Central memory CD8-positive, alpha-beta T cell (primary cell): ENCODE measurements at regions not wholly inside any gene's neighbourhood (a gene's known extent, or its start where the extent isn't known, plus 50 kb on each side); places are given as distances from the start of the nearest gene placed in this dataset.
"Not testable (repeated sequence)": the region's sequence is repeated elsewhere in the genome, so short reads cannot be mapped to it uniquely, and the experiment has no call there.

ENCODE experiments used
- ATAC-seq: fragments of 150-1000 bp; cut with Tn5 transposase; replicated peaks from 2 replicates; pipeline ENCODE4 v1.10.0; 2022; ENCODE audit warnings: mild to moderate bottlenecking, moderate FRiP score, moderate number of reproducible peaks; ENCODE audit not compliant: poor library complexity, severe bottlenecking; ENCODE audit errors: extremely low read depth
- DNase-seq, 2 donors: peaks; one replicate each; pipeline ENCODE4 v3.0.0; 2021; ENCODE audit warnings: low spot score in 2 of 2
- H3K27ac Mint-ChIP-seq: one replicate; pipeline ENCODE4 v1.8.0; 2022; ENCODE audit warnings: low read depth, mild to moderate bottlenecking, moderate library complexity, mixed read lengths
- H3K27me3 Mint-ChIP-seq: one replicate; pipeline ENCODE4 v1.8.0; 2022; ENCODE audit warnings: mixed read lengths
- H3K36me3 Mint-ChIP-seq: one replicate; pipeline ENCODE4 v1.8.0; 2022; ENCODE audit warnings: mild to moderate bottlenecking, moderate library complexity, mixed read lengths; ENCODE audit not compliant: insufficient read depth
- H3K4me1 Mint-ChIP-seq: one replicate; pipeline ENCODE4 v1.8.0; 2022; ENCODE audit warnings: mixed read lengths
- H3K4me3 Mint-ChIP-seq: one replicate; pipeline ENCODE4 v1.8.0; 2022; ENCODE audit warnings: mild to moderate bottlenecking, moderate library complexity, mixed read lengths
- H3K9me3 Mint-ChIP-seq: one replicate; pipeline ENCODE4 v1.8.0; 2022; ENCODE audit warnings: mixed read lengths

DNA sequence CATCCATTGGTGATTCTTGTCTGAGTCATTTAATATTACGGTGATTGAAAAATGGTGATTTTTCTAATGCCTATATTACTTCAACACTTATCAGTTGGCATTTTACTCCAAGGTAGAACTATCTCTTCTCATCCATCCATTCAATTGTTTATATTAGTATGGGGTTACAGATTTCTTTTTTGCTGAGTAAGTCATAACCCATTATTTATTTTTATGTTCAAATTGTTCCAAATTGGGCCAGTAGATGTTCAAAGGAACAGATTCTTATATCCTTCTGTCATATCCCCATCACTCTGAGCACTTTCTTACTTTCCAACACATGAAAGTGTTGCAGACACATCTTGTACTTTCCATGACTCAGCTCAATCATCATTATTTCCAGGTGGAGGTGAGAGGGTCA lies 466.8 kb upstream of the CAMK1G start:
- DNase-seq = no peak
- H3K4me3 Mint-ChIP-seq = no peak overlapping the region
- H3K4me1 Mint-ChIP-seq = no peaks in the 10 kb centered on the region
- H3K27ac Mint-ChIP-seq = no peak overlapping the region
- H3K9me3 Mint-ChIP-seq = peaks cover 5% of the 10 kb centered on the region
- peaks cover 15% of the 10 kb centered on the region for H3K27me3 Mint-ChIP-seq
- ATAC-seq = no peak
- no peaks in the 10 kb centered on the region for H3K36me3 Mint-ChIP-seq

DNA sequence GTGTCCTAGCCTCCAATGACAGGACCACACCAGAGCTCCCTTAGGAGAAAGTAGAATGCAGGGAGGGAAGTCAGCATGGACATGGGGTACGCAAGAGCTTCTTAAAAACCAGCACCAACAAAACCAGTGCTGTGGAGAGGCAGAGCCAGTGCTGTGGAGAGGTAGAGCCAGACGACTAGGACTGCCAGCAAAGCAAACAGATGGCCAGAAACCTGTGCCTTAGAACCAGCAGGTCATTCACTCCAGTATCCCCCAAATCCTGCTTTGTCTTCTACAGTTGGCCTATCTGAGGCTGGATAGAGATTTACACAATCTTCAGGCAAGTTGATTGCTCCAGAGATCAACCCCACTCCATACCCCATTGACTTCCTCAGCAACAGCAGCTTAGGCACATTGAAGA lies 459.9 kb upstream of the CAMK1G start:
- H3K27me3 Mint-ChIP-seq = peaks cover 27% of the 10 kb centered on the region
- no peaks in the 10 kb centered on the region for H3K36me3 Mint-ChIP-seq
- H3K4me3 Mint-ChIP-seq = no peak overlapping the region
- no peak overlapping the region for H3K27ac Mint-ChIP-seq
- DNase-seq (no peak), ATAC-seq (no peak)
- peaks cover 13% of the 10 kb centered on the region for H3K9me3 Mint-ChIP-seq
- H3K4me1 Mint-ChIP-seq = no peaks in the 10 kb centered on the region

DNA sequence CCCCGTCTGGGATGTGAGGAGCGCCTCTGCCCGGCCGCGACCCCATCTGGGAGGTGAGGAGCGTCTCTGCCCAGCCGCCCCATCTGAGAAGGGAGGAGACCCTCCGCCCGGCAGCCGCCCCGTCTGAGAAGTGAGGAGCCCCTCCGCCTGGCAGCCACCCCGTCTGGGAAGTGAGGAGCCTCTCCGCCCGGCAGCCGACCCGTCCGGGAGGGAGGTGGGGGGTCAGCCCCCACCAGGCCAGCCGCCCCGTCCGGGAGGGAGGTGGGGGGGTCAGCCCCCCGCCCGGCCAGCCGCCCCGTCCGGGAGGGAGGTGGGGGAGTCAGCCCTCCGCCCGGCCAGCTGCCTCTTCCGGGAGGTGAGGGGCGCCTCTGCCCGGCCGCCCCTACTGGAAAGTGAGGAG lies 454.4 kb upstream of the CAMK1G start:
- H3K27me3 Mint-ChIP-seq, H3K9me3 Mint-ChIP-seq, DNase-seq, H3K27ac Mint-ChIP-seq, H3K4me3 Mint-ChIP-seq, H3K36me3 Mint-ChIP-seq, H3K4me1 Mint-ChIP-seq, ATAC-seq: not testable (repeated sequence)

DNA sequence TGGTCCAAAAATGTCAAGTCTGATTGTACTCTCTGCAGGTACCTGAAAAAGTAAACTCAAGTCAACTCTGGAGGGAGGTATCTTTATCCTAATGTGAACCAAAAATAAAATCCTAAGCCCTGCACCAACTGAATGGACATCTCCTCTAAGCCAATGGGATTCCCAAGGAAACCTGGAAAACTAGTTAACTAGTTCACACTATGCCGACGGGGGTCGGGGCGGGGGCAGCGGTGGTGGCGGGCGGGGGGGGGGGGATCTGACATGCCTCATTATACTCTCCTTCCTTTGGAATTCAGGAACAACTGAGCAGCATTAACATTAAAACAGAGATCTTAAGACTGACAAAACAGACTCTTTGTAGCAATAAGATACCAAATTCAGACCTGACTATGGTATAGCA lies 452.6 kb upstream of the CAMK1G start:
- no peaks in the 10 kb centered on the region for H3K36me3 Mint-ChIP-seq
- H3K4me1 Mint-ChIP-seq = no peaks in the 10 kb centered on the region
- no peaks in the 10 kb centered on the region for H3K27me3 Mint-ChIP-seq
- H3K27ac Mint-ChIP-seq = no peak overlapping the region
- H3K9me3 Mint-ChIP-seq = no peaks in the 10 kb centered on the region
- no peak overlapping the region for H3K4me3 Mint-ChIP-seq
- ATAC-seq (no peak), DNase-seq (no peak)

DNA sequence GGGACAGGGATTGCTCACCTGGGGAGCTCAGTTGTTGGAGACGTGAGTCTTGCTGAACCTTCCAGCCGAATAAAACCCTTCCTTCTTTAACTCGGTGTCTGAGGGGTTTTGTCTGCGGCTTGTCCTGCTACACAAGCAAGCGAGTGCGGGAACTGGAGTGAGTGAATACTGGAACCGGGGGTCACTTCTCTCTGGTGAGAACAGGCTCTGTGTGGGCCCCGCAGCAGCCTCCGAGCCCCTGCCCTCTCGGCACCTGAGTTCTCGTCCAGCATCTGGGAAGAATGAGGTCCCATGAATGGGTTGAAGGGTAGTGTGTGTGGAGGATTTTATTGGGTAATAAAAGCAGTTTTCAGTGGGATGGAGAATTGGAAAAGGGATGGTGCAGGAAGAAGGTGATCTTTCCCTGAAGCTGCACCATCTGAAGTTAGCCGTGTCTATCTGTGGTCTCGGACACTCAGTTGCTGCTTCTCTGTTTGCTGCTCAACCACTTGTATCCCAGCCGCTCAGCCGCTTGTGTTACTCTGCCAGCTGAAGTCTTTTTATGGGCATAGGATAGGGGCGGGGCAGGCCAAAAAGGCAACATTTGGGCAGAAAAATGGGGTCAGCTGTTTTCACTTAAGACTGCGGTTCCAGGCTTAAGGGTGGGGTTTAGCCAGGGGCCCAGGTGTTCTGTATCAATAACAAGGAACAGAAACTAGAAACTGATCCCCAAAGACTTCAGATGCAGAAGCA lies 450.6 kb upstream of the CAMK1G start:
- Mint-ChIP-seq H3K4me1 (no peaks in the 10 kb centered on the region), H3K36me3 (no peaks in the 10 kb centered on the region), H3K27ac (no peak overlapping the region), H3K9me3 (no peaks in the 10 kb centered on the region), H3K4me3 (no peak overlapping the region), H3K27me3 (no peaks in the 10 kb centered on the region)
- DNase-seq = no peak
- ATAC-seq = no peak

GRCh38 chr1:209134001-209134400 lies 449.5 kb upstream of the CAMK1G start:
- no peaks in the 10 kb centered on the region for H3K36me3 Mint-ChIP-seq
- H3K4me1 Mint-ChIP-seq = no peaks in the 10 kb centered on the region
- H3K4me3 Mint-ChIP-seq = no peak overlapping the region
- no peak for DNase-seq
- no peaks in the 10 kb centered on the region for H3K27me3 Mint-ChIP-seq
- no peaks in the 10 kb centered on the region for H3K9me3 Mint-ChIP-seq
- no peak overlapping the region for H3K27ac Mint-ChIP-seq
- no peak for ATAC-seq

- Mint-ChIP-seq H3K9me3 (peaks cover 6% of the 10 kb centered on the region), H3K27ac (no peak overlapping the region), H3K4me1 (no peaks in the 10 kb centered on the region), H3K4me3 (no peak overlapping the region), H3K27me3 (no peaks in the 10 kb centered on the region), H3K36me3 (no peaks in the 10 kb centered on the region)
- ATAC-seq = no peak
- DNase-seq = no peak
These were observed 439.6 kb upstream of the CAMK1G start for GRCh38 chr1:209143916-209144315.

DNA sequence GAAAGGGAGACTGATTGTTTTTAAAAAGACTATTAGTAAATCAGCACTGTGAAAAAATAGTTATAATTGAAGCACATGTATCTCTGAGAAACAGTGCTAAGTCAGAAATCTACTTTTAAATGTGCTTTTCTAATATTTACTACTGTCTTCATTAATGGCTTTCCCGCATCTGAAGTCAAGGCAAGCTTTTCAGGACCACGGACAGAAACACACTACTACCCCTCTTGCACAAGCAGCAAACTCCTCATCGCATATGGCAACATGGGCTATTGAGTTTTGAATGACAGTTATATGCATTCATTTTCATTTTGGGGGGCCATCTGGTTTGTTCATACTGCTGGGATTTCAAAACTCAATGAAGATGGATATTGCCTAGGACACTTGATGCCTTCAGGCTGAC lies 433.4 kb upstream of the CAMK1G start:
- no peak for DNase-seq

GRCh38 chr1:209153411-209153810 lies 430.1 kb upstream of the CAMK1G start:
- Mint-ChIP-seq H3K27ac (no peak overlapping the region), H3K4me1 (no peaks in the 10 kb centered on the region), H3K4me3 (no peak overlapping the region), H3K27me3 (no peaks in the 10 kb centered on the region), H3K9me3 (no peaks in the 10 kb centered on the region), H3K36me3 (no peaks in the 10 kb centered on the region)
- no peak for DNase-seq
- ATAC-seq = no peak

More for the DNA sequence above, 433.4 kb upstream of the CAMK1G start:
- no peak overlapping the region for H3K27ac Mint-ChIP-seq
- H3K36me3 Mint-ChIP-seq = no peaks in the 10 kb centered on the region
- no peak overlapping the region for H3K4me3 Mint-ChIP-seq
- no peaks in the 10 kb centered on the region for H3K9me3 Mint-ChIP-seq
- H3K27me3 Mint-ChIP-seq = no peaks in the 10 kb centered on the region
- no peaks in the 10 kb centered on the region for H3K4me1 Mint-ChIP-seq
- ATAC-seq = no peak

DNA sequence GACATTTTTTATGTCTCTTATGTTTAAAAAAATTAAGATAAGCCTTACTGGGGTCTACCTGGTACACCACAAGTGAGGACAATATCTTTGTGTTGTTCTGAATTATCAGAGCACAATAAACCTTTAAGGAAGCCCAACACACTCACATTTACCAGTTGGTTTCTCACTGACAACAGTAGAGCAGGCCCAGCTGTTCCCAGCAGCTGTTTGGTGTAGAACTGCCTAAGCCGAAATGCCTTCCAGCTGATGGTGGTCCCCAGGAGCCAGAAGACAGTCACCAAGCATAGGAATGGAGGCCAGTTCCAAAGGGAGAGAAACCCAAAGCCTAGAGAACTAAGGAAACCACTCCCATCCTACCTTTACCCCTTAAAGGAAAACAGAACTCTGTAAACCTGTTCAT lies 428.6 kb upstream of the CAMK1G start:
- H3K4me3 Mint-ChIP-seq = no peak overlapping the region
- no peak overlapping the region for H3K27ac Mint-ChIP-seq
- H3K36me3 Mint-ChIP-seq = no peaks in the 10 kb centered on the region
- H3K27me3 Mint-ChIP-seq = no peaks in the 10 kb centered on the region
- H3K9me3 Mint-ChIP-seq = no peaks in the 10 kb centered on the region
- no peaks in the 10 kb centered on the region for H3K4me1 Mint-ChIP-seq
- DNase-seq (no peak), ATAC-seq (no peak)

GRCh38 chr1:209155546-209155945 lies 428.0 kb upstream of the CAMK1G start:
- Mint-ChIP-seq H3K36me3 (no peaks in the 10 kb centered on the region), H3K9me3 (no peaks in the 10 kb centered on the region), H3K4me3 (no peak overlapping the region), H3K4me1 (no peaks in the 10 kb centered on the region), H3K27ac (no peak overlapping the region), H3K27me3 (no peaks in the 10 kb centered on the region)
- DNase-seq = no peak
- ATAC-seq = no peak

GRCh38 chr1:209156991-209157390 lies 426.5 kb upstream of the CAMK1G start:
- H3K9me3 Mint-ChIP-seq = no peaks in the 10 kb centered on the region
- no peak overlapping the region for H3K27ac Mint-ChIP-seq
- no peak overlapping the region for H3K4me3 Mint-ChIP-seq
- no peaks in the 10 kb centered on the region for H3K36me3 Mint-ChIP-seq
- H3K4me1 Mint-ChIP-seq = no peaks in the 10 kb centered on the region
- ATAC-seq (no peak), DNase-seq (no peak)
- no peaks in the 10 kb centered on the region for H3K27me3 Mint-ChIP-seq

DNA sequence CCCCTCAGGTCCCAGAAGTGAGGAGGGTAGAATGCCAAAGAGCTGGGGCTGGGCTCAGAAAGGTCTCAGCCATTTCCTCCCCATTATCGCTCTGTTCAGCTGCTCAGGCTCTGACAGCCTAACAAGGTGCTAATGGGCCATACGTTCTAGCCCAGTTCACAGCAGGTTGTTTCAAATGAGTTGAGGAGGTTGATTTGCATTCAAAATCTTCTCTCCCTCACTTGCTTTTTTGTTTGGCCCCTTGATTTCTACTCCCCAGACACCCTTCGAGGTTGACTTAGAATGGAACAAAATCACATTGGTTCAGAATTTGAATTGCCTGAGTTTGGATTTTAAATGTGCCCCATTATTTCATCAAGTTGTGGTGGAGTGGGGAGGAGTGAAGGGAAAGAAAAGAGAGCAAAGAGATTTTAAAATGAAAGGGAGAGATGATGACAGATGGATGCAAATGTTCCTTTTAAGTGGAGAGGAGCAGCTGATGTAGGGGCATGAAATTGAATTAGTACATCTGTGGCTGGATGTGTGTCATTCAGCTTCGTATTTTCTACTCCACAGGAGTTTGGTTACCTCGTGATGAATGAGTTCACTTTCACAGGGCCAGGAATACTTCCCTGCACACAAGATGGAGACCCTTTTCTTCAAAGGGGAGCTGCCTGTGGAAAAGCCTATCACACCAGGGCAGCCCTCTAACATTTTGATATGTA lies 425.8 kb upstream of the CAMK1G start:
- ATAC-seq = no peak
- Mint-ChIP-seq H3K36me3 (no peaks in the 10 kb centered on the region), H3K27me3 (no peaks in the 10 kb centered on the region), H3K27ac (no peak overlapping the region), H3K4me3 (no peak overlapping the region), H3K4me1 (no peaks in the 10 kb centered on the region), H3K9me3 (no peaks in the 10 kb centered on the region)
- no peak for DNase-seq
